CD1c-positive myeloid dendritic cell (primary cell): ENCODE measurements at regions not wholly inside any gene's neighbourhood (a gene's known extent, or its start where the extent isn't known, plus 50 kb on each side); places are given as distances from the start of the nearest gene placed in this dataset.

Experiments used
- DNase-seq: peaks from one replicate; pipeline ENCODE4 v3.0.0-alpha.2; 2016; ENCODE audit errors: extremely low spot score

GRCh38 chr5:148913493-148913892 lies 87.1 kb downstream of the ADRB2 start:
- DNase-seq, result no peak

GRCh38 chr5:148913985-148914431 lies 87.6 kb downstream of the ADRB2 start:
- no peak for DNase-seq

- DNase-seq, result peak; percentile 30
Measured at GRCh38 chr5:148915224-148915817, 88.9 kb downstream of the ADRB2 start.

DNA sequence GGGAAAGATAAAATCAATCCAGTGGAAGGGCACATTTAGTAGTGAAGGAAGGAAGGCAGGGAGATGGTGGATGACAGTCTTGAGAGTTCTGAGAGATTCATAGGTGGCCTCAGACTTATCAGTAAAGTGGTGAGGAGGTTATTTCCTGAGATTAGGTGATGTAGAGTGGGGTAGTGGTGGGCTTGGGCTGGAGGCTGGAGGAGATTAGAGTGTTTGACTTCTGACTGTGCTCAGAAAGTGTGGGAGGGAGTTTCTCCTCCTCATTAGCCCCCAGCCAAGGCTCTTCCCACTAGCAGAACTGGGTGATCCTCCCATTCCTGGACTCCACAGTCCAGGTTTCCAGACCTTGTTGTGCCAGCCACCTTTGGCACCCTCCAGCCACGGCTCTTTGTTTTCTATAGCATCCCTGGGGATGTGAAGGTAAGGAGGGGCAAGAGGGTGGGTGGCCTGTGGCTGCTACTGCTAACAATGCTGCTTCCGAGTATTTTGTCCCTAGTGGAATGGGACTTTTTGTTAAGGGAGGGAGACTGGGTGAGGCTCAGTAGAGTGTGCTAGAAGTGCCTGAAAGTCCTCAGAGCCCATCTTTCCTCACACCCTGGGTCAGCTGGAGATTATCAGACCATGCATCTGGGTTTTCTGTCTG lies 94.4 kb downstream of the ADRB2 start:
- DNase-seq, result no peak

GRCh38 chr5:148921350-148921749 lies 94.9 kb downstream of the ADRB2 start:
- no peak for DNase-seq

- no peak for DNase-seq
Measured at GRCh38 chr5:148922606-148923005, 96.2 kb downstream of the ADRB2 start.

GRCh38 chr5:148923023-148923422 lies 96.6 kb downstream of the ADRB2 start:
- DNase-seq, result no peak

DNA sequence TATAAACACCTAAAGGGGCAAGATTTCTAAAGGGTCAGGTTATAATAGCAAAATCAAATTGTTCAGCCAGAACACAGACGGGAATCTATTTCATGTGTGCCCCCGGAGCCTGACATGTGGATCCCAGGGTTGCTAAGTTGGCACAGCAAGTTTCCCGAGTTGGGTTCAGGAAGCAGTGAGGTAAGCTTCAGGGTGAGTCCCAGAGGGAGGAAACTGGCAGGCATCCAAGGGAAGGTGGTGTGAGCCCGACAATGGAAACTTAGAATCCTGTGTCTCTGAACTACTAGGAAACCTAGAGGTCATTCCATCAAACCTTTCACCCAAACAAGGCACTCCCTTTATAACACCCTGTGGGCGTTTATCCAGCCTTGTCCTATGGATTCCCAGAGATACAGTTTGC lies 98.4 kb downstream of the ADRB2 start:
- DNase-seq, result no peak

DNA sequence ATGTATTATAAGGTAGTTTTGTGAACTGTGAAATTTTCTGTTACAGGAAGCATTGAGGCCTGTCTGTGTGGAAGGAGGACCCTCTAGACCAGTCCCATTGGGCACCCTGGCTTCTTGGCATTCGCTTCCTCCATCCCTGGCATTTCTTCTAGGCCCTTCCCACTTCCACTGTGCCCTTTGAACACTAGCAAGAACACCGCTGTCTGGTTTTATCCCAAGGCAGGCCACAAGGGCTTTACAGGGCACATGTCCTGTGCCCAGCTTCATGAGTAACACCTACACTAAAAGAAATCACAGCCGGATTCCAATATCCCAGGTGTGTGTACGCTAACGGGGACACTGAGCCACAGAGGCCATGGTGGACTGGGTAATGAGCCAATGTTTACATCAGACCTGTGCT lies 99.8 kb downstream of the ADRB2 start:
- DNase-seq, result no peak

DNA sequence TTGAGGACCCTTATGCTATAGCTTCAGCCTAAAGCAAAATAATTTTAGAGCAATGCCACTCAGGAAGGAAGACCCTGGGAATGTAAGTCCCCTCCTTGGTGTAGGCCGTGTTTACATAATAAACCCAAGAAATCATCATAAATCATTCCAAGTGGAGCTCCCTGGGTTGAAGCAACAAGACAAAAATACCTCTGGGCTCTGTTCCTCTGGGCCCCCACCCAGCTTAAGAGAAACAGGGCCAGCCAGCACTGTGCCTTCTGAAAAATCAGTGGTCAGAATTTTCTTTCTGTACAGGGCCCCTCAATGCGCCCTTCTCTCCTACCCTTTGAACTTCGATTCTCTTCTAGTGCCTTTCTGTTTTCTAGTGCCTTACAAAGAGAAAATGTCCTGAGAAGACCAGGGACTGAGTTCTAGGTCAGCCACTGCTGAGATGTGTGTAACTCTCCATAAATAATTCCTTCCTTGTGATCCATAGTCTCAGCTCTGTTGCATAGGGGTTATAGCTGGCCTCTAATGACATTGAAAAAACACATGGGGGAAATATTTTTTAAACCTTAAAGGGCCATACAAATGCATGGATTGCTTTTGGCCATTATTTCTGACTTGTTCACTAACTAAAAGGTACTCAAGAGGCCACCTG lies 101.0 kb downstream of the ADRB2 start:
- DNase-seq, result no peak

DNA sequence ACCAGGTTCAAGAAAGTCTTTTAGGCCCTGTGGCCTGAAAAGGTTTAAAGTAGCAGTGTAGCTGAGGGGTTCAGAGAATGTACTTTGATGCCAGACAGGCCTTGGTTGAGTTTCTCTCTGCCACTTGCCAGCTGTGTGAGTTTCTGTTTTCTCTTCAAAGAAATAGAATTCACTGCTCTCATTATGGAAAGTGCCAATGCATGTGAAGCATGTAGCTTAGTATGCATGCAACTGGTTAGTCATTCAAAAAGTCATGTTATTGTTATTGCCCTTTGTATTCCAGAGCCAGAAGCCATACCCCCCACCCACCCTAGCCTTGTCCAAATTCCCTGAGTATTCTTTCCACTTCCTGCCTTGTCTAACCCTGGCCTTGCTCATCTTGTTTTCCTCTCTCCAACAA lies 101.7 kb downstream of the ADRB2 start:
- DNase-seq, result no peak

DNA sequence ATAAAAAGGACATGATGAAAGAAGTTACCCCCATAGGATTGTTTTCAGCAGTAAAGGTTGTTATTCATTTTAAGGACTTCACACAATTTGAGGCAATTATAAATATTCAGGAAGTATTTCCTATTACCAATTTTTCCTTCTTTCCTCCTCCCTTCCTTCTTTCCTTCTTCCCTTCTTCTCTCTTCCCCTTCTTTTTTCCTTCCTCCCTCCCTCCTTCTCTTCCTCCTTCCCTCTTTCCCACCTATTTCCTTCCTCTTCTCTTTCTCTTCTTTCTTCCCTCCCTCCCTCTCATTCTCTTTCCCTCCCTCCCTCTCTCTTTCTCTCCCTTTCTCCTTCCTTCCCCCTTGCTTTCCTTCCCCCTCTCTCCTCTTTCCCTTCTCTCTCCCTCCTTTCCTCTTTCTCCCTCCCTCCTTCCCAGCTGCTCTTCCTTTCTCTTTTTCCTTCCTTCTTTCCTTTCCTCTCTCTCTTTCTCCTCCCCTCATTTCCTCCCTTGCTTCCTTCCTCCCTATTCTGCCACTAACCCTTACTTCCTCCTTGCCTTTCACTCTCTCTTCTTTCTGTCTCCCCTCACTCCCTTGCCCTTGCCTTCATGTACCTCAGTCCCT lies 105.1 kb downstream of the ADRB2 start:
- no peak for DNase-seq

- no peak for DNase-seq
Measured at GRCh38 chr5:148932355-148932935, 106.0 kb downstream of the ADRB2 start.

GRCh38 chr5:148933903-148934432 lies 107.6 kb downstream of the ADRB2 start:
- no peak for DNase-seq

DNA sequence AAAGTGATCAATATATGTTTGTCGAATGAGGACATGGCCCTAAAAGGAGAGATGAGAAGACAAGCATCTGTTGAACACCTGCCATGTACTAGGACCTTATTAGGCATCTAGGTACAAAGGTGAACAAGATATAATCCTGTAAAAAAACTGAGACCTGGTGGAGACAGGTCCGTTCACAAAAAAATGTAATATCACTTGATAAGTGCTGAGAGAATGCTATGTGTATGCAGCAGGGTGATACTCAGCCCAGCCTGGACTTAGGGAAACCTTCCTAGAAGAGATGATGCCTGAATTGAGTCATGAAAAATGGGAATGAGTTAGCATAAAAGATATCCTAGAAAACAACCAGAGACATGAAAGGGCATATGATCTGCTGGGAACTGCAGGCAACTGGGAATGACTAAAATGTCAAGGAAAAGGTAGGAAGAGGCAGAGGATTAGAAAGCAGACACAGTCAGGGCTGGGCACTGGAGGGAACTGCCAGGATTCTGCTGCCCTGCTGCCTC lies 108.5 kb downstream of the ADRB2 start:
- no peak for DNase-seq

DNA sequence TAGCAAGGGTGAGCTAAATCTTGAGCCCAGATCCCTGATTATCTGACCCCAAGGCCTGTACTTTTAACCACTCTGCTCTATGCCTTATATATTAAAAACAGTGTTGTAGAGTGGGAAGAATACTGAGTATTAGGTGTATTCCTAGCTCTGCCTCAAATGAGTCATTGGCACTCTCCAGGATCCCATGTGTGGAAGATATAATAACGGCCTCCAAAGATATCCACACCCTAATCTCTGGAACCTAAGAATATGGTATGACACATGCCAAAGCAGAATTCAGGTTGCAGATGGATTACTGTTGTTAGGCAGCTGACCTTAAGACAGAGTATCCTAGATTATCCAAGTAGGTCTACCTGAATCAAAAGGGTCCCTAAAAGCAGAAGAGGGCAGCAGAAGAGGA lies 110.8 kb downstream of the ADRB2 start:
- no peak for DNase-seq

DNA sequence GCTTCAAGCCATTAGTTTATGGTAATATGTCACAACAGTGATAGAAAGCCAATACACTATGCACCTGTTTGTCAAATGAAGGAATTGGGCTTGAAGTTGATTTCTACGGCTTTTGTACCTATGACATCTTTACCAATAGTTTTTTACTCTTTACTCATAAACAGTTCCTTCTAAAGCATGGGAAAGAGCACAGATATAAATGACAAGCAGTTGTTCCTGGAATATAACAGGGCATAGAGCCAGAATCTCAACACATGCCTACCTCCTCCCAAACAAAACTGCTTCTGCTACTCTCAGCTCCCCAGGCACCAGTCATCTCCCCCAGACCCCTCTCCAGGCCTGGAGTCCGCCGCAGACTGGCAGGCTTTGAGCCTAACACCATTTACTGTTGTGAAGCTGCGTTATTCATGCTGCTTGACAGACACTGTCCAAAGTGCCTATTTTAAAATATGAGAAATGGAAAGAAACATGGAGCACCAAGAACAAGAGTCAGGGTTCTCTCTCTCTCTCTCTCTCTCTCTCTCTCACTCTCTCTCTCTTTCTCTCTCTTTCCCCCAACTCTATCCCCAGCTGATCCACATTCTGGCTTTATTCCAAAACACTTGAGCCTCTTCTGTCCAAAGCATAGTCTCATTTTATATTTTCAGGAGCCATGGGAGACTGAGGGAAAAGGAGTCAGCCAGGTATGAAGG lies 111.6 kb downstream of the ADRB2 start:
- DNase-seq, result no peak

DNA sequence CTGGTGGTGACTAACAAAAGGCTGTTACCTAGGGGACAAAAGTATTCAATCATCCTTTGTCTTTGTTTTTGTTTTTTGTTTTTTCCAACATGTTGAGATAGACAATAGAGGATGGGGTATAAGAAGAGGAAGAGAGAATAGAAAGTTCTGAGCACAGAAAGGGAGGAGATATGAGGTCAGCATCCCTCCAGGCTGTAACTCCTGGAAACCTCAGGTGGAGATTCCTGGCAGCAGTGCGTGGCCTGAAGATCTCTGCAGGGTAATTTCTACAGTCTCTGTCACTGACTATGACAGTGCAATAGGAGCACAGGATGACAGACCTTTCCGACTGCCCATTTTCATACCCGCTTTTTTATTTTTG lies 112.1 kb downstream of the ADRB2 start:
- DNase-seq, result no peak

GRCh38 chr5:148939676-148940075 lies 113.3 kb downstream of the ADRB2 start:
- no peak for DNase-seq

GRCh38 chr5:148941810-148942209 lies 115.4 kb downstream of the ADRB2 start:
- peak; percentile 16 for DNase-seq

DNA sequence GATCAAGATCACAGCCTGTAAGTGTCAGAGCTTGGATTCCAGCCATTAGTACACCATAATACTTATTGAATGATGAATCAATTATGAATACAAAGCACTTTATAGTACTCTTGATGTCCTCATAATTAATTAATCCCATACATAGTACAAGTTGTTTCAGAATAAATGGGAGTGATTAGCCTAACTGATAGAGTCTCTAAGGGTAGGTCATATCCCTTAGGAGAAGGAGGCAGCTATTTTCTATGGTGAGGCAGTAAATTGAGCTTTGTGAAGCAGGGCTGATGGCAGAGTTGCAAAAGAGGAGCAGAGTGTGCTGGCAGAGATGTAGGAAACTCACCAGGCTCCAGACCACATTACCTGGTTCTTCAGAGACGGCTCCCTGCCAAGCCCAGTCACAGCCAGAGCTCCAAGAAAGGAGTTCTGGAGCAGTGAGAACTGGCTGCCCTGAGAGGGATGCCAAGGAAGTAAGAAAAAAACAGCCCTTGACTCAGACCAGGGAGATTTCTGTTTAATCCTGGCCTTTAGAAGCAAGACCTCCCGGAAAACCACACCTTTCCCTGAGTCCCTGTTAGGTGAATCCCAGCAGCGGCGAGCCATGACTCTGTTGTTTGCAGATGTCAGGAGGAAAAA lies 112.9 kb downstream of the SH3TC2 start:
- no peak for DNase-seq
